ENCODE measurements at regions not wholly inside any gene's neighbourhood (a gene's known extent, or its start where the extent isn't known, plus 50 kb on each side); places are given as distances from the start of the nearest gene placed in this dataset.

- TF ChIP-seq EZH2 (IDR thresholded peaks at IDR 0.05; ENCODE audit: low read length, missing control alignments) (no peak), CTCF (conservative IDR thresholded peaks at IDR 0.05 in 1 of 2, IDR thresholded peaks at IDR 0.05 in 1 of 2; ENCODE audit: low read depth in 1 of 2, low read length in 2 of 2) (no peak)
Observed at GRCh38 chr15:87727073-87727472, 529.5 kb downstream of the NTRK3 start.
